SK-N-SH treated with all-trans-retinoic acid at 6 μM for 48 hours (cell line): ENCODE measurements at regions not wholly inside any gene's neighbourhood (a gene's known extent, or its start where the extent isn't known, plus 50 kb on each side); places are given as distances from the start of the nearest gene placed in this dataset.

Source experiments
- ATAC-seq: fragments of 200-7000 bp; cut with Tn5 transposase; 3 replicates; pipeline ENCODE4 v1.9.1; 2020; ENCODE audit warnings: mild to moderate bottlenecking, moderate library complexity
- ARNTL ChIP-seq: fragments of 450-650 bp; formaldehyde crosslinking; IDR thresholded peaks from 2 replicates; pipeline ENCODE4 v1.5.0; 2020; ENCODE audit warnings: low read depth, mild to moderate bottlenecking, moderate library complexity, borderline replicate concordance
- BACH2 ChIP-seq: fragments of 250-450 bp; sonication (Bioruptor Pico); IDR thresholded peaks from 2 replicates; pipeline ENCODE4 v1.9.0; 2021; ENCODE audit warnings: mild to moderate bottlenecking, borderline replicate concordance
- CREB5 ChIP-seq: fragments of 250-450 bp; sonication (Bioruptor Pico); IDR thresholded peaks from 2 replicates; pipeline ENCODE4 v1.5.1; 2020; ENCODE audit warnings: low read depth, mild to moderate bottlenecking, moderate library complexity
- CSDC2 ChIP-seq: fragments of 250-450 bp; sonication (Bioruptor Pico); IDR thresholded peaks from 2 replicates; pipeline ENCODE4 v1.5.0; 2020; ENCODE audit warnings: mild to moderate bottlenecking, moderate library complexity
- ESRRG ChIP-seq: fragments of 250-450 bp; sonication (Bioruptor Pico); IDR thresholded peaks from 2 replicates; pipeline ENCODE4 v1.6.1; 2021; ENCODE audit warnings: mild to moderate bottlenecking
- GLIS3 ChIP-seq: fragments of 250-450 bp; sonication (Bioruptor Pico); IDR thresholded peaks from 2 replicates; pipeline ENCODE4 v1.5.0; 2020; ENCODE audit warnings: mild to moderate bottlenecking, moderate library complexity
- ISL1 ChIP-seq: fragments of 250-450 bp; sonication (Bioruptor Pico); IDR thresholded peaks from 2 replicates; pipeline ENCODE4 v2.1.2; 2022; ENCODE audit warnings: mild to moderate bottlenecking, moderate library complexity
- OSR1 ChIP-seq: fragments of 250-450 bp; sonication (Bioruptor Pico); IDR thresholded peaks from 2 replicates; pipeline ENCODE4 v1.8.0; 2022; ENCODE audit warnings: moderate library complexity, mild to moderate bottlenecking, inconsistent platforms
- PPARA ChIP-seq: fragments of 250-450 bp; sonication (Bioruptor Pico); IDR thresholded peaks from 2 replicates; pipeline ENCODE4 v1.5.0; 2020; ENCODE audit warnings: mild to moderate bottlenecking, borderline replicate concordance
- RARB ChIP-seq: fragments of 250-450 bp; sonication (Bioruptor Pico); IDR thresholded peaks from 2 replicates; pipeline ENCODE4 v1.8.0; 2021; ENCODE audit warnings: mild to moderate bottlenecking, moderate library complexity
- TCF4 ChIP-seq: fragments of 250-450 bp; sonication (Bioruptor Pico); IDR thresholded peaks from 2 replicates; pipeline ENCODE4 v1.8.0; 2021; ENCODE audit warnings: mild to moderate bottlenecking, moderate library complexity, borderline replicate concordance
- TOX ChIP-seq: fragments of 250-450 bp; sonication (Bioruptor Pico); IDR thresholded peaks from 2 replicates; pipeline ENCODE4 v1.8.0; 2021; ENCODE audit warnings: mild to moderate bottlenecking, moderate library complexity, borderline replicate concordance
- ZC3H10 ChIP-seq: fragments of 250-450 bp; sonication (Bioruptor Pico); IDR thresholded peaks from 2 replicates; pipeline ENCODE4 v1.5.1; 2021; ENCODE audit warnings: mild to moderate bottlenecking, moderate library complexity
- ZFP3 ChIP-seq: fragments of 250-450 bp; sonication (Bioruptor Pico); IDR thresholded peaks from 2 replicates; pipeline ENCODE4 v1.5.0; 2020; ENCODE audit warnings: mild to moderate bottlenecking, moderate library complexity
- ZFP30 ChIP-seq: fragments of 450-650 bp; formaldehyde crosslinking; IDR thresholded peaks from 2 replicates; pipeline ENCODE4 v1.5.0; 2022; ENCODE audit warnings: mild to moderate bottlenecking, moderate library complexity
- ZNF565 ChIP-seq: fragments of 450-650 bp; formaldehyde crosslinking; conservative IDR thresholded peaks from 2 replicates; pipeline ENCODE4 v1.5.0; 2020; ENCODE audit warnings: low read depth, mild to moderate bottlenecking, moderate library complexity
- ZNF70 ChIP-seq: fragments of 450-650 bp; formaldehyde crosslinking; IDR thresholded peaks from 2 replicates; pipeline ENCODE4 v1.5.0; 2020; ENCODE audit warnings: mild to moderate bottlenecking, moderate library complexity
- ZNF8 ChIP-seq: fragments of 450-650 bp; formaldehyde crosslinking; IDR thresholded peaks from 2 replicates; pipeline ENCODE4 v1.5.0; 2020; ENCODE audit warnings: mild to moderate bottlenecking, moderate library complexity
- TF ChIP-seq, protein P1 (sequence below): fragments of 250-450 bp; sonication (Bioruptor Pico); IDR thresholded peaks from 2 replicates; pipeline ENCODE4 v1.5.1; 2021; ENCODE audit warnings: mild to moderate bottlenecking, moderate library complexity
- TF ChIP-seq, protein P2 (sequence below): fragments of 250-450 bp; sonication (Bioruptor Pico); IDR thresholded peaks from 2 replicates; pipeline ENCODE4 v1.5.0; 2020; ENCODE audit warnings: mild to moderate bottlenecking, moderate library complexity
- TF ChIP-seq, protein P3 (sequence below): fragments of 250-450 bp; sonication (Bioruptor Pico); IDR thresholded peaks from 2 replicates; pipeline ENCODE4 v1.8.0; 2020; ENCODE audit warnings: mild to moderate bottlenecking, moderate library complexity, borderline replicate concordance

DNA sequence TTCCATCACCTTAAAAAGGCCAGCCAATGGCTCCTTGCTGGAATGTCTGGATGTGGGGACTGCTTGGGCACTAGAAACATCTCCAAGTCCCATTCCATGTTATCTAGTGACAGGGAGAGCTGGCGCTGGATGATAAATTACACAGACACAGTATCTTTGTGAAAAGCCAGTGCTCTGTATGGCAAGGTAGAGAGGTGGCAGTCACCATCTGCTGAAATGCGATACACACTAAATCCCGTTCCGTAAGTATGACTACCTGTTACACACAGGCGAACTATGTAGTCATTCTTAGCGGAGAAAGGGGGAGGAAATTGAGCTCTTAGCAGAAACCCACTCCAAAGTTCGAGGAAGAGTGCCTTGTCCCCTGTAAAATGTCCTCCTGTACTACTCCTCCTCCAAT lies 81.0 kb upstream of the MYOCD start:
- no peak for ATAC-seq
- no peak for TF ChIP-seq ESRRG (CRISPR knock-in tag)
- TF ChIP-seq TCF4 (CRISPR knock-in tag) = no peak

DNA sequence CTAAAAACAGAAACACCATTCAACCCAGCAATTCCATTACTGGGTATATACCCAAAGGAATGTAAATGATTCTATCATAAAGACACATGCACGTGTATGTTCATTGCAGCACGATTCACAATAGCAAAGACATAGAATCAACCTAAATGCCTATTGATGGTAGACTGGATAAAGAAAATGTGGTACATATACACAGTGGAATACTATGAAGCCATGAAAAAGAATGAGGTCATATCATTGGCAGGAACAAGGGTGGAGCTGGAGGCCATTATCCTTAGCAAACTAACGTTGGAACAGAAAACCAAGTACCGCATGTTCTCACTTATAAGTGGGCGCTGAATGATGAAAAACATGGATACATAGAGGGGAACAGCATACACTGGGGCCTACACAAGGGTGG lies 77.2 kb upstream of the MYOCD start:
- ATAC-seq = no peak
- TF ChIP-seq ZFP3 (CRISPR knock-in tag) (no peak), ISL1 (CRISPR knock-in tag) (no peak), OSR1 (CRISPR knock-in tag) (no peak), ZNF8 (CRISPR knock-in tag) (no peak), PPARA (CRISPR knock-in tag) (no peak), ZNF70 (CRISPR knock-in tag) (no peak), TCF4 (CRISPR knock-in tag) (no peak), ZNF565 (CRISPR knock-in tag) (no peak), RARB (CRISPR knock-in tag) (no peak), GLIS3 (no peak), ARNTL (CRISPR knock-in tag) (no peak), CREB5 (CRISPR knock-in tag) (no peak), ESRRG (CRISPR knock-in tag) (no peak), CSDC2 (CRISPR knock-in tag) (no peak)
- TF ChIP-seq, protein P1, sequence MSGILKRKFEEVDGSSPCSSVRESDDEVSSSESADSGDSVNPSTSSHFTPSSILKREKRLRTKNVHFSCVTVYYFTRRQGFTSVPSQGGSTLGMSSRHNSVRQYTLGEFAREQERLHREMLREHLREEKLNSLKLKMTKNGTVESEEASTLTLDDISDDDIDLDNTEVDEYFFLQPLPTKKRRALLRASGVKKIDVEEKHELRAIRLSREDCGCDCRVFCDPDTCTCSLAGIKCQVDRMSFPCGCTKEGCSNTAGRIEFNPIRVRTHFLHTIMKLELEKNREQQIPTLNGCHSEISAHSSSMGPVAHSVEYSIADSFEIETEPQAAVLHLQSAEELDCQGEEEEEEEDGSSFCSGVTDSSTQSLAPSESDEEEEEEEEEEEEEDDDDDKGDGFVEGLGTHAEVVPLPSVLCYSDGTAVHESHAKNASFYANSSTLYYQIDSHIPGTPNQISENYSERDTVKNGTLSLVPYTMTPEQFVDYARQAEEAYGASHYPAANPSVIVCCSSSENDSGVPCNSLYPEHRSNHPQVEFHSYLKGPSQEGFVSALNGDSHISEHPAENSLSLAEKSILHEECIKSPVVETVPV (CRISPR knock-in tag) = no peak

GRCh38 chr17:12590417-12590816 lies 75.3 kb upstream of the MYOCD start:
- TF ChIP-seq ZC3H10 (CRISPR knock-in tag) (no peak), ZFP30 (no peak), ISL1 (CRISPR knock-in tag) (no peak), TOX (no peak), CSDC2 (CRISPR knock-in tag) (no peak), OSR1 (CRISPR knock-in tag) (no peak), TCF4 (CRISPR knock-in tag) (no peak), ZFP3 (CRISPR knock-in tag) (no peak), ZNF70 (CRISPR knock-in tag) (no peak), BACH2 (CRISPR knock-in tag) (no peak), PPARA (CRISPR knock-in tag) (no peak)
- TF ChIP-seq, protein P1 (CRISPR knock-in tag) = no peak
- ATAC-seq = no peak

GRCh38 chr17:12591021-12591735 lies 74.5 kb upstream of the MYOCD start:
- TF ChIP-seq ZNF8 (CRISPR knock-in tag) (no peak), ZC3H10 (CRISPR knock-in tag) (no peak), PPARA (CRISPR knock-in tag) (no peak), GLIS3 (no peak)
- TF ChIP-seq, protein P2, sequence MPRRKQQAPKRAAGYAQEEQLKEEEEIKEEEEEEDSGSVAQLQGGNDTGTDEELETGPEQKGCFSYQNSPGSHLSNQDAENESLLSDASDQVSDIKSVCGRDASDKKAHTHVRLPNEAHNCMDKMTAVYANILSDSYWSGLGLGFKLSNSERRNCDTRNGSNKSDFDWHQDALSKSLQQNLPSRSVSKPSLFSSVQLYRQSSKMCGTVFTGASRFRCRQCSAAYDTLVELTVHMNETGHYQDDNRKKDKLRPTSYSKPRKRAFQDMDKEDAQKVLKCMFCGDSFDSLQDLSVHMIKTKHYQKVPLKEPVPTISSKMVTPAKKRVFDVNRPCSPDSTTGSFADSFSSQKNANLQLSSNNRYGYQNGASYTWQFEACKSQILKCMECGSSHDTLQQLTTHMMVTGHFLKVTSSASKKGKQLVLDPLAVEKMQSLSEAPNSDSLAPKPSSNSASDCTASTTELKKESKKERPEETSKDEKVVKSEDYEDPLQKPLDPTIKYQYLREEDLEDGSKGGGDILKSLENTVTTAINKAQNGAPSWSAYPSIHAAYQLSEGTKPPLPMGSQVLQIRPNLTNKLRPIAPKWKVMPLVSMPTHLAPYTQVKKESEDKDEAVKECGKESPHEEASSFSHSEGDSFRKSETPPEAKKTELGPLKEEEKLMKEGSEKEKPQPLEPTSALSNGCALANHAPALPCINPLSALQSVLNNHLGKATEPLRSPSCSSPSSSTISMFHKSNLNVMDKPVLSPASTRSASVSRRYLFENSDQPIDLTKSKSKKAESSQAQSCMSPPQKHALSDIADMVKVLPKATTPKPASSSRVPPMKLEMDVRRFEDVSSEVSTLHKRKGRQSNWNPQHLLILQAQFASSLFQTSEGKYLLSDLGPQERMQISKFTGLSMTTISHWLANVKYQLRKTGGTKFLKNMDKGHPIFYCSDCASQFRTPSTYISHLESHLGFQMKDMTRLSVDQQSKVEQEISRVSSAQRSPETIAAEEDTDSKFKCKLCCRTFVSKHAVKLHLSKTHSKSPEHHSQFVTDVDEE (CRISPR knock-in tag) = no peak
- TF ChIP-seq, protein P3, sequence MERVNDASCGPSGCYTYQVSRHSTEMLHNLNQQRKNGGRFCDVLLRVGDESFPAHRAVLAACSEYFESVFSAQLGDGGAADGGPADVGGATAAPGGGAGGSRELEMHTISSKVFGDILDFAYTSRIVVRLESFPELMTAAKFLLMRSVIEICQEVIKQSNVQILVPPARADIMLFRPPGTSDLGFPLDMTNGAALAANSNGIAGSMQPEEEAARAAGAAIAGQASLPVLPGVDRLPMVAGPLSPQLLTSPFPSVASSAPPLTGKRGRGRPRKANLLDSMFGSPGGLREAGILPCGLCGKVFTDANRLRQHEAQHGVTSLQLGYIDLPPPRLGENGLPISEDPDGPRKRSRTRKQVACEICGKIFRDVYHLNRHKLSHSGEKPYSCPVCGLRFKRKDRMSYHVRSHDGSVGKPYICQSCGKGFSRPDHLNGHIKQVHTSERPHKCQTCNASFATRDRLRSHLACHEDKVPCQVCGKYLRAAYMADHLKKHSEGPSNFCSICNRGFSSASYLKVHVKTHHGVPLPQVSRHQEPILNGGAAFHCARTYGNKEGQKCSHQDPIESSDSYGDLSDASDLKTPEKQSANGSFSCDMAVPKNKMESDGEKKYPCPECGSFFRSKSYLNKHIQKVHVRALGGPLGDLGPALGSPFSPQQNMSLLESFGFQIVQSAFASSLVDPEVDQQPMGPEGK (CRISPR knock-in tag) = no peak
- no peak for ATAC-seq
